ENCODE measurements at regions not wholly inside any gene's neighbourhood (a gene's known extent, or its start where the extent isn't known, plus 50 kb on each side); places are given as distances from the start of the nearest gene placed in this dataset.
A peak's percentile ranks its signal among the peaks of the same experiment; 100 is the strongest.
"Not testable (repeated sequence)": the region's sequence is repeated elsewhere in the genome, so short reads cannot be mapped to it uniquely, and the experiment has no call there.

DNA sequence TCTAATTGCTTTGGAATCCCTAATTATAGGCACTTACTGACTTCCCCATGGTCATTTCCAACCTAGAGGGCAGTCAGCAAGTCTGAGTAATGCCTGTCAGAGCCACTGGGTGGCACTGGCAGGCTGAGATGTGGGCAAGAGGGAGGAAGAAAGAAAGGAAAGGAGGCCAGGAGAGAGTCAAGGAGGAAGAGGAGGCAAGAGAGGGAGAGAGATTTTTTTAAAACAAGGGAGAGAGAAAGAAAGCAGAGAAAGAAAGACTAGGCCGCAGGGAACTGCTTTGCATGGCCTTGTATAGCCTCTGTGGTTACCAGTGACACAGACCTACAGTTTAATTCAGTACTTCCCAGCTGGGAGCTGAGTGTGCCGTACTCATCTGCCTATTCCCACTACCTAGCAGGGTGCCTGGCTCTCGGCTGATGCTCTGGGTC lies 210.4 kb upstream of the ADO start:
- no peak overlapping the region for H3K27ac ChIP-seq (ENCODE audit: low read length)
- no peak overlapping the region for H3K4me3 ChIP-seq (ENCODE audit: low read length)
- no peaks in the 10 kb centered on the region for H3K79me2 ChIP-seq (ENCODE audit: low read length)
- H3K9ac ChIP-seq (ENCODE audit: low read length), result no peak overlapping the region
- H3K9me3 ChIP-seq (ENCODE audit: insufficient read depth, low read length), result no peaks in the 10 kb centered on the region
- TF ChIP-seq EZH2phosphoT487 (IDR thresholded peaks at IDR 0.05; ENCODE audit: low read depth), result no peak
- TF ChIP-seq, protein P1, sequence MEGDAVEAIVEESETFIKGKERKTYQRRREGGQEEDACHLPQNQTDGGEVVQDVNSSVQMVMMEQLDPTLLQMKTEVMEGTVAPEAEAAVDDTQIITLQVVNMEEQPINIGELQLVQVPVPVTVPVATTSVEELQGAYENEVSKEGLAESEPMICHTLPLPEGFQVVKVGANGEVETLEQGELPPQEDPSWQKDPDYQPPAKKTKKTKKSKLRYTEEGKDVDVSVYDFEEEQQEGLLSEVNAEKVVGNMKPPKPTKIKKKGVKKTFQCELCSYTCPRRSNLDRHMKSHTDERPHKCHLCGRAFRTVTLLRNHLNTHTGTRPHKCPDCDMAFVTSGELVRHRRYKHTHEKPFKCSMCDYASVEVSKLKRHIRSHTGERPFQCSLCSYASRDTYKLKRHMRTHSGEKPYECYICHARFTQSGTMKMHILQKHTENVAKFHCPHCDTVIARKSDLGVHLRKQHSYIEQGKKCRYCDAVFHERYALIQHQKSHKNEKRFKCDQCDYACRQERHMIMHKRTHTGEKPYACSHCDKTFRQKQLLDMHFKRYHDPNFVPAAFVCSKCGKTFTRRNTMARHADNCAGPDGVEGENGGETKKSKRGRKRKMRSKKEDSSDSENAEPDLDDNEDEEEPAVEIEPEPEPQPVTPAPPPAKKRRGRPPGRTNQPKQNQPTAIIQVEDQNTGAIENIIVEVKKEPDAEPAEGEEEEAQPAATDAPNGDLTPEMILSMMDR (IDR thresholded peaks at IDR 0.05; ENCODE audit: low read depth, low read length), result peak; percentile 88
- no peaks in the 10 kb centered on the region for H3K27me3 ChIP-seq (ENCODE audit: low read depth, low read length)
- peak overlapping the region; percentile 18 for H3K4me2 ChIP-seq (ENCODE audit: low read length)
- no peaks in the 10 kb centered on the region for H4K20me1 ChIP-seq (ENCODE audit: insufficient read depth, low read length)
- no peaks in the 10 kb centered on the region for H3K36me3 ChIP-seq (replicated peaks; ENCODE audit: low read depth, low read length)
- H3K4me1 ChIP-seq (ENCODE audit: low read length), result peaks cover 8% of the 10 kb centered on the region
- H2AFZ ChIP-seq (ENCODE audit: low read depth, low read length), result peak overlapping the region; percentile 48; the same call in 1 of the 2 replicates

DNA sequence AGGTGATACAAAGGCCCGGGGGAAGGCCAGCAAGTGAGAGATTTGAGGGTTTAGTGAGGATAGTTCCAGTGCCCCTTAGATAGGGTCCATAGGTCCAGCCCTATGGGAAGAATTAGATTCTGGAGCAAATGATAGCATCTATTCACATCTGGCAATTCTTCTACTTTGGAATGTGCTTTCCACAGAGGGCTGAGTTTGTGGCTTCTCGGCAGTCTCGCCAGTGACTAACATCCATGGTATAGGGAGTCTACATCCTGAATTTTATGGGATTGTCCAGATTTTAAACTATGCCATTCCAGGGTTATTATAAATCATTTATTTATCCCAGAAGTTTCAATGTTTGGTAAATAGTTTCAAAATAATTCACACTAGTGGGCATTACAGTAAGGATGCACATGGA lies 207.3 kb upstream of the ADO start:
- no peaks in the 10 kb centered on the region for H3K79me2 ChIP-seq (ENCODE audit: low read length)
- no peaks in the 10 kb centered on the region for H3K27me3 ChIP-seq (ENCODE audit: low read depth, low read length)
- no peak overlapping the region for H2AFZ ChIP-seq (ENCODE audit: low read depth, low read length)
- H4K20me1 ChIP-seq (ENCODE audit: insufficient read depth, low read length), result no peaks in the 10 kb centered on the region
- no peak overlapping the region for H3K9ac ChIP-seq (ENCODE audit: low read length)
- no peak overlapping the region for H3K27ac ChIP-seq (ENCODE audit: low read length)
- H3K4me1 ChIP-seq (ENCODE audit: low read length), result peaks cover 11% of the 10 kb centered on the region
- no peak overlapping the region for H3K4me3 ChIP-seq (ENCODE audit: low read length)
- H3K9me3 ChIP-seq (ENCODE audit: insufficient read depth, low read length), result no peaks in the 10 kb centered on the region
- TF ChIP-seq, protein P1 (IDR thresholded peaks at IDR 0.05; ENCODE audit: low read depth, low read length), result no peak
- TF ChIP-seq EZH2phosphoT487 (IDR thresholded peaks at IDR 0.05; ENCODE audit: low read depth), result no peak
- no peak overlapping the region for H3K4me2 ChIP-seq (ENCODE audit: low read length)
- H3K36me3 ChIP-seq (replicated peaks; ENCODE audit: low read depth, low read length), result no peaks in the 10 kb centered on the region

DNA sequence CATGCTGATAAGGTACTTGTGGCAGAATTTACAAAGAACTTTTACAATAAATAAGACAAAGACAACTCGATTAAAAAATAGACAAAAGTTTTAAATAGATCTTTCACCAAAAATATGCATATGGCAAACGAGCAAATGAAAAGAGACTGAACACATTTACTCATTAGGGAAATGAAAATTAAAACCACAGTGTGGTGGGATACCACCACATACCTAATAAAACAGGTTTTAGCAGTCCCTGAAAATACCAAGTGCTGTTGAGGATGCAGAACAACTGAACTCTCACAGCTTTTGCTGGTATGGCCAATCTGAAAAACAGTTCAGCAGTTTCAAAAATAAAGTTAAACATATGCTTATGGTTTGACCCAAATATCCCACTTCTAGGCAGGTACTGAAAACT lies 205.4 kb upstream of the ADO start:
- TF ChIP-seq, protein P1 (IDR thresholded peaks at IDR 0.05; ENCODE audit: low read depth, low read length), result no peak
- TF ChIP-seq EZH2phosphoT487 (IDR thresholded peaks at IDR 0.05; ENCODE audit: low read depth), result no peak
- Histone ChIP-seq H3K36me3 (replicated peaks; ENCODE audit: low read depth, low read length) (no peaks in the 10 kb centered on the region), H3K4me1 (ENCODE audit: low read length) (peaks cover 11% of the 10 kb centered on the region), H3K27me3 (ENCODE audit: low read depth, low read length) (no peaks in the 10 kb centered on the region), H3K79me2 (ENCODE audit: low read length) (no peaks in the 10 kb centered on the region), H3K9ac (ENCODE audit: low read length) (no peak overlapping the region), H3K27ac (ENCODE audit: low read length) (no peak overlapping the region), H4K20me1 (ENCODE audit: insufficient read depth, low read length) (no peaks in the 10 kb centered on the region), H2AFZ (ENCODE audit: low read depth, low read length) (no peak overlapping the region), H3K4me2 (ENCODE audit: low read length) (no peak overlapping the region), H3K4me3 (ENCODE audit: low read length) (no peak overlapping the region), H3K9me3 (ENCODE audit: insufficient read depth, low read length) (no peaks in the 10 kb centered on the region)

- not testable (repeated sequence) for H3K4me2 ChIP-seq (ENCODE audit: low read length); H3K4me3 ChIP-seq (ENCODE audit: low read length); H3K27me3 ChIP-seq (ENCODE audit: low read depth, low read length); H3K4me1 ChIP-seq (ENCODE audit: low read length); H4K20me1 ChIP-seq (ENCODE audit: insufficient read depth, low read length); H3K79me2 ChIP-seq (ENCODE audit: low read length); H3K27ac ChIP-seq (ENCODE audit: low read length); H3K9ac ChIP-seq (ENCODE audit: low read length); H2AFZ ChIP-seq (ENCODE audit: low read depth, low read length); H3K9me3 ChIP-seq (ENCODE audit: insufficient read depth, low read length); H3K36me3 ChIP-seq (replicated peaks; ENCODE audit: low read depth, low read length)
Measured at GRCh38 chr10:62606551-62606950, 198.0 kb upstream of the ADO start.

GRCh38 chr10:62608189-62608875 lies 196.2 kb upstream of the ADO start:
- not testable (repeated sequence) for H3K27ac ChIP-seq (ENCODE audit: low read length); H3K9ac ChIP-seq (ENCODE audit: low read length); H3K4me3 ChIP-seq (ENCODE audit: low read length); H3K36me3 ChIP-seq (replicated peaks; ENCODE audit: low read depth, low read length); H3K4me1 ChIP-seq (ENCODE audit: low read length); H3K79me2 ChIP-seq (ENCODE audit: low read length); H3K4me2 ChIP-seq (ENCODE audit: low read length); H3K9me3 ChIP-seq (ENCODE audit: insufficient read depth, low read length); H3K27me3 ChIP-seq (ENCODE audit: low read depth, low read length); H4K20me1 ChIP-seq (ENCODE audit: insufficient read depth, low read length); H2AFZ ChIP-seq (ENCODE audit: low read depth, low read length)
